Activated CD8-positive, alpha-beta T cell treated with anti-CD3 and anti-CD28 coated beads, Interleukin-2, amount 10 ng/mL, durations not matched to agents 7 days and 5 days (primary cell): ENCODE measurements at regions not wholly inside any gene's neighbourhood (a gene's known extent, or its start where the extent isn't known, plus 50 kb on each side); places are given as distances from the start of the nearest gene placed in this dataset.
"Not testable (repeated sequence)": the region's sequence is repeated elsewhere in the genome, so short reads cannot be mapped to it uniquely, and the experiment has no call there.

Experiments used
- ATAC-seq: fragments of 150-1000 bp; cut with Tn5 transposase; one replicate; pipeline ENCODE4 v1.10.0; 2021; ENCODE audit warnings: moderate library complexity
- CTCF ChIA-PET: fragments of 350-600 bp; sonication (Branson Sonifier 250); formaldehyde crosslinking; loops from one replicate; lab custom pipeline; 2021; ENCODE audit warnings: antibody characterized with exemption; lab: Charles Lee
- POLR2A ChIA-PET: fragments of 350-600 bp; sonication (Branson Sonifier 250); formaldehyde crosslinking; loops from one replicate; lab custom pipeline; 2021; ENCODE audit warnings: antibody characterized with exemption; lab: Charles Lee
- DNase-seq: peaks from one replicate; pipeline ENCODE4 v3.0.0-alpha.2; 2020
- H3K27ac Mint-ChIP-seq: one replicate; pipeline ENCODE4 v1.8.0; 2021; ENCODE audit warnings: mild to moderate bottlenecking, mixed read lengths
- H3K27me3 Mint-ChIP-seq: one replicate; pipeline ENCODE4 v1.8.0; 2021; ENCODE audit warnings: low read depth, mixed read lengths
- H3K36me3 Mint-ChIP-seq: one replicate; pipeline ENCODE4 v1.8.0; 2021; ENCODE audit warnings: low read depth, mixed read lengths
- H3K4me1 Mint-ChIP-seq: one replicate; pipeline ENCODE4 v1.8.0; 2021; ENCODE audit warnings: low read depth, mixed read lengths
- H3K4me3 Mint-ChIP-seq: one replicate; pipeline ENCODE4 v1.8.0; 2021; ENCODE audit warnings: mild to moderate bottlenecking, mixed read lengths
- H3K9me3 Mint-ChIP-seq: one replicate; pipeline ENCODE4 v1.8.0; 2022; ENCODE audit warnings: mixed read lengths; ENCODE audit not compliant: insufficient read depth

DNA sequence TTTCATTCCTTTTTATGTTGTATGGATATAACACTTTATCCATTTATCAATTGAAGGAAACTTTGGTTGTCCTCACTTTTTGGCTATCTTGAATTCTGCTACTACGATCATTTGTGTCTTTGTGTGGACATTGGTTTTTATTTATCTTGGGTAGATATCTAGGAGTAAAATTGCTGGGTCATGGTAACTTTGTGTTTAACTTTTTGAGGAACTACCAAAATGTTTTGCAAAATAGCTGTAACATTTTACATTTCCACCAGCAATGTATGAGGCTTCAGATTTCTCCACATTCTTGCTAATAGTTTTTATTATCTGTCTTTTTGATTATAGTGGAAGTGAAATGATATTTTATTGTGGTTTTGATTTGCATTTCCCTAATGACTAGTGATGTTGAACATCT is 55.6 kb downstream of the TLNRD1 start:
- Mint-ChIP-seq H3K4me1 (peaks cover 8% of the 10 kb centered on the region), H3K36me3 (no peaks in the 10 kb centered on the region), H3K27me3 (peaks cover 13% of the 10 kb centered on the region), H3K9me3 (no peaks in the 10 kb centered on the region), H3K27ac (no peak overlapping the region), H3K4me3 (no peak overlapping the region)
- DNase-seq (no peak), ATAC-seq (no peak)
- POLR2A ChIA-PET: no interaction called here
- CTCF ChIA-PET: no interaction called here

DNA sequence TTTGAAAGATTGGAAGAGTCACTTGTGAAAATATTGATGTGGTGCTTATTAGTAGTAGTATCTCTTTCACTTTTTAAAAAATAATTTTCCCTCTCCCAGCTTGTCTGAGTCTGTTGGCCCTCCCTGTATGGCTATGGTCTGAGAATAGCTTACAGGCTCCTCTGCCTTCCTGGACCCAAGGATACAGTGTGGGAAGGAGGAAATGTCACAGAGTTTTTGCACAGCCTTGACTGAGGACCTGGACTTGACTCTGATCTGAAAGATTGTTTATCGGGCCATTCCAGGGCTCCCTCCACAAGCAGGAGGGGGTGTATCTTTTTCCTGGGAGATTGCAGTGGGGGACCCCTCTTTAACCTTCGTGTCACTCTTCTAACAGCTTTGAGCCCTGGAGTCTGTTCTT is 59.7 kb downstream of the TLNRD1 start:
- no peak overlapping the region for H3K27ac Mint-ChIP-seq

DNA sequence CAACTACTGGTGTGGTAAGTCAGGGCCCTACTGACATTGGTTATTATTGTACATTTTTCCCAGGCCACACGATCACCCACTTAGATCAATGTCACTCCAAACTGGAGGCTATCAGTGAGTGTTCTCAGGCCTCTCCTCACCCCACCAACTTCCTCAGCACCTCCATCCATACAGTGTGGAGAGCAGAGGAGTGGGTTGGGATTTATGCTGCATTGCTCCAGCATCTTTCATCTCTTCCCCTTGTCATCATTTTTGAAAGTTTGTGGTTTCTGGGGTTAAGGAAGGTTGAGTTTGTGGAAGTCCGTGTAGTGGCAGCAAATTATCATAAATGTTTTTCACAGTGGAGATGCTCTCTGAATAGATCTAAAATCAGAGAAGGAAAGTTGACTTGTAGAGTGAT is 60.2 kb downstream of the TLNRD1 start:
- Mint-ChIP-seq H3K4me3 (no peak overlapping the region), H3K36me3 (no peaks in the 10 kb centered on the region), H3K4me1 (no peaks in the 10 kb centered on the region), H3K9me3 (no peaks in the 10 kb centered on the region), H3K27me3 (peaks cover 6% of the 10 kb centered on the region), H3K27ac (no peak overlapping the region)
- ChIA-PET CTCF (no interaction called here), POLR2A (no interaction called here)
- ATAC-seq (no peak), DNase-seq (peak; percentile 7)

More for the DNA sequence above, 59.7 kb downstream of the TLNRD1 start:
- no peaks in the 10 kb centered on the region for H3K9me3 Mint-ChIP-seq
- CTCF ChIA-PET: no interaction called here
- ATAC-seq: no peak
- peaks cover 7% of the 10 kb centered on the region for H3K27me3 Mint-ChIP-seq
- no peak overlapping the region for H3K4me3 Mint-ChIP-seq
- no peaks in the 10 kb centered on the region for H3K4me1 Mint-ChIP-seq
- POLR2A ChIA-PET: no interaction called here
- no peaks in the 10 kb centered on the region for H3K36me3 Mint-ChIP-seq
- no peak for DNase-seq

DNA sequence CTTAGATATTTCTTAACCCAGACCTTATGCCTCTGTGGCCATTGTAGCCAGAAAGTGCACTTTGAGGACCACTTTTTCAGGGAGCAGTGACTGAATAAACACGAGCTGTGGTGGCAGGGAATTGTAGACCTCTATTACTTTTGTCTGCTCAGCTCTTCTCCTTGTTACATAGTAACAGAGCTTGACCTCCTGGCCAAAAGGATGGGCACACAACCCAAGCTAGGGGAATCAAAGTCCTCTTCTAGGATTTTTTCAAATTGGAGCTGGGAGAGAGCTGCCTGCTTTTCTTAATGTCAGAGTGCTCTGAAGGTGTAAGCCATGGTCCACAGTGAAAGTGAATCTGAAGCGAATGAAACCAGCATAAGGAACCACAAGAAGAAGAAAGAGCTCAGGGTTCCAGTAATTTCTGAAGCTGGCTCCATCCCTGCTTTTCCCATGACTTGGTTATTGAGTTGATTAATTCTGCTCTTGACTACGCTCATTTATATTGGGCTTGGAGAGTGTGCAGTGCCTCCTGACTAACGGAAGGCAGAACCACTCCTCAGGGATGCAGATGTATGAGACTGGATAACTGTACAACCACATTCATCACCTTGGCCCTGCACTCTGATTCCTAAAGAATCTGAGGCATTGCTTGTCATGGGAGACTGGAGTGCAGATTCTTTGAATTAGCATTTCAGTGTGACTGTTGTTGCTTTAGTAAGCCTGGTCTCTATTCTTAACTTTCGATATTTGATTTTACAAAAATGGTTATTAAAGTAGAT is 60.9 kb downstream of the TLNRD1 start:
- Mint-ChIP-seq H3K4me1 (no peaks in the 10 kb centered on the region), H3K27ac (no peak overlapping the region)
- CTCF ChIA-PET: no interaction called here

DNA sequence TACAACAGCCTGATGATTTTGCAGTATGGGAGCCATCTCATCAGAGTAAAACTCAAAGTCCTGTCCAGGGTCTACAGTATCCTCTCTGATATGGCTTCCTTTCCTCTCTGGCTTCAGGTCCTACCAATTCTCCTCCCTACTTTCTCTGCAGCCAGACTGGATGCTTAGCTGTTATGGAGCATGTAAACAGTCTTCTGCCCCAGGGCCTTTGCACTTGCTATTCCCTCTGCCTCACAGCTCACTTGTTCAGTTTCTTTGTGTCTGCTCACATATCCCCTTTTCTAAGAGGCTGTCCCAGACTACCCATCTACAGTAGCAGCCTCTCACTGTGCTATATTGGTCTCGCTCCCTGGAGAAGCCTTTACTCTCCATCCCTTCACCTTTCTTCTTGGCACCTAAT is 62.2 kb downstream of the TLNRD1 start:
- Mint-ChIP-seq H3K36me3 (no peaks in the 10 kb centered on the region), H3K4me1 (no peaks in the 10 kb centered on the region), H3K27me3 (peaks cover under 1% of the 10 kb centered on the region), H3K4me3 (no peak overlapping the region), H3K27ac (no peak overlapping the region), H3K9me3 (no peaks in the 10 kb centered on the region)
- ATAC-seq: no peak
- ChIA-PET CTCF (no interaction called here), POLR2A (no interaction called here)
- no peak for DNase-seq

More for the DNA sequence above, 60.9 kb downstream of the TLNRD1 start:
- Mint-ChIP-seq H3K27me3 (peaks cover 4% of the 10 kb centered on the region), H3K36me3 (no peaks in the 10 kb centered on the region), H3K4me3 (no peak overlapping the region), H3K9me3 (no peaks in the 10 kb centered on the region)
- peak; percentile 3 for DNase-seq
- ATAC-seq: no peak
- POLR2A ChIA-PET: no interaction called here

- Mint-ChIP-seq H3K36me3 (no peaks in the 10 kb centered on the region), H3K4me1 (no peaks in the 10 kb centered on the region), H3K27me3 (no peaks in the 10 kb centered on the region), H3K4me3 (no peak overlapping the region), H3K9me3 (no peaks in the 10 kb centered on the region), H3K27ac (no peak overlapping the region)
- DNase-seq (no peak), ATAC-seq (no peak)
- ChIA-PET CTCF (no interaction called here), POLR2A (no interaction called here)
These were observed 63.5 kb downstream of the TLNRD1 start for GRCh38 chr15:81064253-81064652.

- H3K9me3 Mint-ChIP-seq, ATAC-seq, DNase-seq, H3K27me3 Mint-ChIP-seq, H3K36me3 Mint-ChIP-seq, H3K4me1 Mint-ChIP-seq, POLR2A ChIA-PET, H3K4me3 Mint-ChIP-seq, H3K27ac Mint-ChIP-seq: not testable (repeated sequence)
- CTCF ChIA-PET: interaction anchor here (1.1 kb wide), 1 partner anchor 198 kb away, joined by 3 read pairs; no protein-coding TSS in a partner anchor
These were observed 66.5 kb upstream of the CFAP161 start for GRCh38 chr15:81067567-81067966.

- ChIA-PET CTCF (interaction anchor here (0.6 to 1.1 kb wide), 2 partner anchors 10 to 197 kb away, joined by 3 read pairs; no protein-coding TSS in a partner anchor), POLR2A (no interaction called here)
- ATAC-seq: no peak
- H3K36me3 Mint-ChIP-seq: no peaks in the 10 kb centered on the region
- H3K9me3 Mint-ChIP-seq: no peaks in the 10 kb centered on the region
- no peak for DNase-seq
- no peaks in the 10 kb centered on the region for H3K27me3 Mint-ChIP-seq
- H3K4me1 Mint-ChIP-seq: no peaks in the 10 kb centered on the region
- no peak overlapping the region for H3K4me3 Mint-ChIP-seq
- no peak overlapping the region for H3K27ac Mint-ChIP-seq
These were observed 65.6 kb upstream of the CFAP161 start for GRCh38 chr15:81068516-81068915.

GRCh38 chr15:81069356-81069755 is 64.7 kb upstream of the CFAP161 start:
- Mint-ChIP-seq H3K4me3 (no peak overlapping the region), H3K27me3 (no peaks in the 10 kb centered on the region), H3K9me3 (no peaks in the 10 kb centered on the region), H3K36me3 (no peaks in the 10 kb centered on the region), H3K4me1 (peaks cover 1% of the 10 kb centered on the region), H3K27ac (no peak overlapping the region)
- DNase-seq (no peak), ATAC-seq (no peak)
- CTCF ChIA-PET: no interaction called here
- POLR2A ChIA-PET: no interaction called here

DNA sequence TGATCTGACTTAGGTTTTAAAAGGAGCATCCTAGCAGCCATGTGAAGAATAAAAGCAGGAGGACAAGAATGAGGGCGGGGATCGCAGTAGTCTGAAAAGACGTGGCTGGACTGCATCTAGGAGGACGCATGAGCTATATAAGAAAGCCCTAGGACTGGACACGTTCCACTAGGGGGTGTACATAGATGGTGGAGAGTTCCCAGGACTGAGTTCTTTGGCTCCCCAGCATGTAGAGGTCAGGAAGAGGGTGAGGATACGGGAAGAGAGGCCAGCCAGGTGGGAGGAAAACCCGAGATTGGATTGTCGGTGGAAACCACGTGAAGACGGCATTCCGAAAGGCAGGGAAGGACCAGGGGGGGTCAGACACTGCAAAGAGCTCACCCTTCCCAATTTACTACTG is 64.2 kb upstream of the CFAP161 start:
- DNase-seq: no peak
- ATAC-seq: no peak
- POLR2A ChIA-PET: no interaction called here
- Mint-ChIP-seq H3K4me1 (peaks cover 7% of the 10 kb centered on the region), H3K9me3 (no peaks in the 10 kb centered on the region), H3K27me3 (no peaks in the 10 kb centered on the region), H3K36me3 (no peaks in the 10 kb centered on the region), H3K4me3 (no peak overlapping the region), H3K27ac (no peak overlapping the region)
- CTCF ChIA-PET: no interaction called here

DNA sequence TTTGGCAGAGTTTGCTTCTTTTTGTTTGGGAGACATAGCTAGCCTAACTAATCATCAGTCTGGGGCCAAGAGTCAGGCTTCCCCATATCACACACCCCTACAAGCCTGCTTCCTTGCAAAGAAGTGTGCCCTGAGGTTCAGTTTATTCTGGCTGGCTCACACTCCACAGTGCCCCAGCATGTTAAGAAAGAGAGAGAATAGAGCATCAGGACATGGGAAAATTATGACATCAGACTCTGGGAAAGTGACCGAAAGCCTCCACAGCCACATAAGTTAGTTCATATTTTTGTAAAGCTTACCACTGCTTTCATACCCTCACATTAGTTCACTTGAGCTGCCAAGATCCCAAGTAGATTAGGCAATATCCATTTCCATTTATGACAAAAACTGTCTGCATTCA is 63.0 kb upstream of the CFAP161 start:
- CTCF ChIA-PET: no interaction called here

DNA sequence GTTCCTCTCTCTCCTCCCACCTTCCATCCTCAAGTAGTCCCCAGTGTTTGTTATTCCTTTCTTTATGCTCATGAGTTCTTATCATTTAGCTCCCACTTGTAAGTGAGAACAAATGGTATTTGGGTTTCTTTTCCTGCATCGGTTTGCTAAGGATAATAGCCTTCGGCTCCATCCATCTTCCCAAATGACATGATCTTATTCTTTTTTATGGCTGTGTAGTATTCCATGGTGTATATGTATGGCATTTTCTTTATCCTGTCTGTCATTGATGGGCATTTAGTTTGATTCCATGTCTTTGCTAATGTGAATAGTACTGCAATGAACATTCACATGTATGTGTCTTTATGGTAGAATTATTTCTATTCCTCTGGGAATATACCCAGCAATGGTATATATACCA is 62.4 kb upstream of the CFAP161 start:
- no peaks in the 10 kb centered on the region for H3K27me3 Mint-ChIP-seq
- no peak for ATAC-seq
- ChIA-PET CTCF (no interaction called here), POLR2A (no interaction called here)
- no peak for DNase-seq
- H3K27ac Mint-ChIP-seq: no peak overlapping the region
- H3K36me3 Mint-ChIP-seq: no peaks in the 10 kb centered on the region
- no peaks in the 10 kb centered on the region for H3K9me3 Mint-ChIP-seq
- H3K4me3 Mint-ChIP-seq: no peak overlapping the region
- peaks cover 14% of the 10 kb centered on the region for H3K4me1 Mint-ChIP-seq

More for the DNA sequence above, 63.0 kb upstream of the CFAP161 start:
- H3K4me1 Mint-ChIP-seq: peaks cover 14% of the 10 kb centered on the region
- H3K36me3 Mint-ChIP-seq: no peaks in the 10 kb centered on the region
- ATAC-seq (no peak), DNase-seq (no peak)
- POLR2A ChIA-PET: no interaction called here
- H3K27me3 Mint-ChIP-seq: no peaks in the 10 kb centered on the region
- no peak overlapping the region for H3K27ac Mint-ChIP-seq
- no peaks in the 10 kb centered on the region for H3K9me3 Mint-ChIP-seq
- no peak overlapping the region for H3K4me3 Mint-ChIP-seq

DNA sequence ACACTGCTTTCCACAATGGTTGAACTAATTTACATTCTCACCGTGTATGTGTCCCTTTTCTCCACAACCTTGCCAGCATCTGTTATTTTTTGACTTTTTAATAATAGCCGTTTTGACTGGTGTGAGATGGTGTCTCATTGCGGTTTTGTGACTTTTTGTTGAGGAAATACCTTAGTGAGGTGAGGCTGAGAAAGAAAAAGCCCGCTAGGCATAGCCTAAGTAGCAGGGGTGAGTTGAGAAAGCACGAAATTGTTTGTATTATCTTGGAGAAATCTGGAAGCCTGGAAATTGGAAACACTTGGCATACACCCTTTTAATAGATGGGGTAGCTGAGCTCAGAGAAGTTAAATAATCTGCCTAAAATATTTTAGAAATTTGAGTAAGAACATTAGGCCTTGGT is 61.5 kb upstream of the CFAP161 start:
- no peaks in the 10 kb centered on the region for H3K36me3 Mint-ChIP-seq
- CTCF ChIA-PET: no interaction called here
- H3K4me3 Mint-ChIP-seq: no peak overlapping the region
- POLR2A ChIA-PET: no interaction called here
- H3K4me1 Mint-ChIP-seq: peaks cover 14% of the 10 kb centered on the region
- no peaks in the 10 kb centered on the region for H3K27me3 Mint-ChIP-seq
- DNase-seq (no peak), ATAC-seq (no peak)
- no peaks in the 10 kb centered on the region for H3K9me3 Mint-ChIP-seq
- H3K27ac Mint-ChIP-seq: no peak overlapping the region
